HEK293 (cell line): ENCODE measurements at regions not wholly inside any gene's neighbourhood (a gene's known extent, or its start where the extent isn't known, plus 50 kb on each side); places are given as distances from the start of the nearest gene placed in this dataset.

Source experiments
- SP2 ChIP-seq: fragments of 450-650 bp; formaldehyde crosslinking; IDR thresholded peaks from 2 replicates; pipeline ENCODE4 v1.5.1; 2016; ENCODE audit warnings: missing biosample characterization, missing genetic modification characterization
- YY1 ChIP-seq: fragments of 450-650 bp; formaldehyde crosslinking; IDR thresholded peaks from 2 replicates; pipeline ENCODE4 v1.5.1; 2018; ENCODE audit warnings: missing biosample characterization, missing genetic modification characterization
- ZBTB17 ChIP-seq: fragments of 450-650 bp; formaldehyde crosslinking; IDR thresholded peaks from 2 replicates; pipeline ENCODE4 v1.5.1; 2016; ENCODE audit warnings: missing biosample characterization, missing genetic modification characterization
- ZBTB8A ChIP-seq: fragments of 450-650 bp; formaldehyde crosslinking; IDR thresholded peaks from 2 replicates; pipeline ENCODE4 v1.5.1; 2016; ENCODE audit warnings: missing biosample characterization, missing genetic modification characterization
- ZNF174 ChIP-seq: fragments of 450-650 bp; formaldehyde crosslinking; IDR thresholded peaks from 2 replicates; pipeline ENCODE4 v1.5.0; 2017; ENCODE audit warnings: missing biosample characterization, mild to moderate bottlenecking, missing genetic modification characterization
- ZNF2 ChIP-seq: fragments of 450-650 bp; formaldehyde crosslinking; IDR thresholded peaks from 2 replicates; pipeline ENCODE4 v1.5.1; 2016; ENCODE audit warnings: missing biosample characterization, missing genetic modification characterization
- ZNF24 ChIP-seq: fragments of 450-650 bp; formaldehyde crosslinking; IDR thresholded peaks from 2 replicates; pipeline ENCODE4 v1.5.1; 2016; ENCODE audit warnings: missing biosample characterization, missing genetic modification characterization
- ZNF335 ChIP-seq: fragments of 450-650 bp; formaldehyde crosslinking; conservative IDR thresholded peaks from 2 replicates; pipeline ENCODE4 v1.5.1; 2016; ENCODE audit warnings: missing biosample characterization, missing genetic modification characterization
- ZNF416 ChIP-seq: fragments of 450-650 bp; formaldehyde crosslinking; IDR thresholded peaks from 2 replicates; pipeline ENCODE4 v1.5.1; 2016; ENCODE audit warnings: missing biosample characterization, missing genetic modification characterization
- ZNF529 ChIP-seq: fragments of 450-650 bp; formaldehyde crosslinking; IDR thresholded peaks from 2 replicates; pipeline ENCODE4 v1.5.1; 2017; ENCODE audit warnings: missing genetic modification characterization, missing biosample characterization; ENCODE audit not compliant: insufficient replicate concordance
- ZNF544 ChIP-seq: fragments of 450-650 bp; formaldehyde crosslinking; IDR thresholded peaks from 2 replicates; pipeline ENCODE4 v1.5.0; 2017; ENCODE audit warnings: missing biosample characterization, missing genetic modification characterization
- ZSCAN16 ChIP-seq: fragments of 450-650 bp; formaldehyde crosslinking; IDR thresholded peaks from 2 replicates; pipeline ENCODE4 v1.5.1; 2016; ENCODE audit warnings: missing biosample characterization, missing genetic modification characterization
- TF ChIP-seq, protein P1 (sequence below): fragments of 450-650 bp; formaldehyde crosslinking; IDR thresholded peaks from 2 replicates; pipeline ENCODE4 v1.5.1; 2016; ENCODE audit warnings: missing biosample characterization, missing genetic modification characterization
- TF ChIP-seq, protein P2 (sequence below): fragments of 450-650 bp; formaldehyde crosslinking; IDR thresholded peaks from 2 replicates; pipeline ENCODE4 v1.5.1; 2016; ENCODE audit warnings: missing biosample characterization, missing genetic modification characterization

DNA sequence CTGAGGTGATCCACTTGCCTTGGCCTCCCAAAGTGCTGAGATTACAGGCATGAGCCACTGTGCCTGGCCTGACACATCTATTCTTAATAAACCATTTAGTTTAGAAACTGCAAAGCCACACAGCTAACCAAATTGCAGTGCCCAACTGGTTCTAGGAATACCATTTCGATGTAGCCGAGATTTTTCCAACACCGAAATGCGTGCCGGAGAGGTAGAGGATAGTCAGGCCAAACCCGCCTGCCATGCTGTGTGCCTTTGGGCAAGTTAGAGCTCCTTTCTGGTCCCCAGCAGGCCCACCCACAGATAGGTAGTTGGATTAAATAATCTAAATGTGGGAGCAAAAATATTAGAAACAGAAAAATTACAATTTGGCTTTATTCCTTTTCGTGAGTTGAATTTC is 254.4 kb downstream of the FOXD2 start:
- TF ChIP-seq, protein P1, sequence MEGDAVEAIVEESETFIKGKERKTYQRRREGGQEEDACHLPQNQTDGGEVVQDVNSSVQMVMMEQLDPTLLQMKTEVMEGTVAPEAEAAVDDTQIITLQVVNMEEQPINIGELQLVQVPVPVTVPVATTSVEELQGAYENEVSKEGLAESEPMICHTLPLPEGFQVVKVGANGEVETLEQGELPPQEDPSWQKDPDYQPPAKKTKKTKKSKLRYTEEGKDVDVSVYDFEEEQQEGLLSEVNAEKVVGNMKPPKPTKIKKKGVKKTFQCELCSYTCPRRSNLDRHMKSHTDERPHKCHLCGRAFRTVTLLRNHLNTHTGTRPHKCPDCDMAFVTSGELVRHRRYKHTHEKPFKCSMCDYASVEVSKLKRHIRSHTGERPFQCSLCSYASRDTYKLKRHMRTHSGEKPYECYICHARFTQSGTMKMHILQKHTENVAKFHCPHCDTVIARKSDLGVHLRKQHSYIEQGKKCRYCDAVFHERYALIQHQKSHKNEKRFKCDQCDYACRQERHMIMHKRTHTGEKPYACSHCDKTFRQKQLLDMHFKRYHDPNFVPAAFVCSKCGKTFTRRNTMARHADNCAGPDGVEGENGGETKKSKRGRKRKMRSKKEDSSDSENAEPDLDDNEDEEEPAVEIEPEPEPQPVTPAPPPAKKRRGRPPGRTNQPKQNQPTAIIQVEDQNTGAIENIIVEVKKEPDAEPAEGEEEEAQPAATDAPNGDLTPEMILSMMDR (tag by site-specific recombination): no peak
- TF ChIP-seq ZNF416 (tag by site-specific recombination) (no peak), ZBTB8A (tag by site-specific recombination) (no peak), ZSCAN16 (tag by site-specific recombination) (no peak), YY1 (tag by site-specific recombination) (no peak), ZNF174 (tag by site-specific recombination) (no peak), ZBTB17 (tag by site-specific recombination) (no peak), ZNF2 (tag by site-specific recombination) (no peak), SP2 (tag by site-specific recombination) (no peak), ZNF544 (no peak), ZNF529 (tag by site-specific recombination) (no peak), ZNF335 (no peak), ZNF24 (tag by site-specific recombination) (no peak)
- TF ChIP-seq, protein P2, sequence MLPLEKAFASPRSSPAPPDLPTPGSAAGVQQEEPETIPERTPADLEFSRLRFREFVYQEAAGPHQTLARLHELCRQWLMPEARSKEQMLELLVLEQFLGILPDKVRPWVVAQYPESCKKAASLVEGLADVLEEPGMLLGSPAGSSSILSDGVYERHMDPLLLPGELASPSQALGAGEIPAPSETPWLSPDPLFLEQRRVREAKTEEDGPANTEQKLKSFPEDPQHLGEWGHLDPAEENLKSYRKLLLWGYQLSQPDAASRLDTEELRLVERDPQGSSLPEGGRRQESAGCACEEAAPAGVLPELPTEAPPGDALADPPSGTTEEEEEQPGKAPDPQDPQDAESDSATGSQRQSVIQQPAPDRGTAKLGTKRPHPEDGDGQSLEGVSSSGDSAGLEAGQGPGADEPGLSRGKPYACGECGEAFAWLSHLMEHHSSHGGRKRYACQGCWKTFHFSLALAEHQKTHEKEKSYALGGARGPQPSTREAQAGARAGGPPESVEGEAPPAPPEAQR: no peak
